ENCODE measurements at regions not wholly inside any gene's neighbourhood (a gene's known extent, or its start where the extent isn't known, plus 50 kb on each side); places are given as distances from the start of the nearest gene placed in this dataset.
"Not testable (repeated sequence)": the region's sequence is repeated elsewhere in the genome, so short reads cannot be mapped to it uniquely, and the experiment has no call there.

DNA sequence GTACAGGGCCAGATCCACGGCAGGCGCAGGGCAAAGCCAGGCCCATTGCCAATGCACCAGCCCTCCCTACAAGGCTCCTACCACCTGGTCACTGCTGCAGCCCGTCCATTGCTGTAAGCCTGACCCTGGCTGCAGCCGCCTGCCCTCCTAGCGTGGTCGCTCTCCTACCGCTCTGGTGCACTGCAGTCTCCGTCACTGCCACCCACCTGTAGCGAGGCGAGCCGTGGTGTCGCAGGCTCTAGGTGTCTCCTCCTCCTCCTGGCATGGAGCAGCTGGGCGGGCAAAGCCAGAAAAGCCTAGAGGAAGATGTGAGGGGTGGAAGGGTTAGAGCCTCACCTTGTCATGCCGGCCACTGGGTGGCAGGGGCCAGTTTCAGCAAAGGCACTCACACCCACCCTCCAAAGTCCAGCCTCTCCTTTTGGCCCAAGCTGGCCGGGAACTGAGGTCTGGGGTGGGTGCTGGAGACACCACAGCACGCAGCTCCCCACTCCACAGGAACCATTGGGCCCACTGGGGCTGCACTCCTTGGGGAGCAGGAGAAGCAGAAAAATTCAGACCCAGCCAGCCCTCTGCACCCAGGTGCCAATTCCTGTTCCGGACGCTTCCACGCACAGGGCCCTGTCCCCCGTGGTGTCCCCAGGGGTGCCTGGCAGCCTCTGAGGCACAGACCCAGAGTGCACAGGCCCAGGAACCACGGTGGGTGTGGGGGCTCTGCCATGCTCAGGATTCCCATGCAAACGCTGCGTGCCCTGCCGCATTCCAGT, 285.3 kb upstream of the POTEB2 start:
- TF ChIP-seq, protein P1, sequence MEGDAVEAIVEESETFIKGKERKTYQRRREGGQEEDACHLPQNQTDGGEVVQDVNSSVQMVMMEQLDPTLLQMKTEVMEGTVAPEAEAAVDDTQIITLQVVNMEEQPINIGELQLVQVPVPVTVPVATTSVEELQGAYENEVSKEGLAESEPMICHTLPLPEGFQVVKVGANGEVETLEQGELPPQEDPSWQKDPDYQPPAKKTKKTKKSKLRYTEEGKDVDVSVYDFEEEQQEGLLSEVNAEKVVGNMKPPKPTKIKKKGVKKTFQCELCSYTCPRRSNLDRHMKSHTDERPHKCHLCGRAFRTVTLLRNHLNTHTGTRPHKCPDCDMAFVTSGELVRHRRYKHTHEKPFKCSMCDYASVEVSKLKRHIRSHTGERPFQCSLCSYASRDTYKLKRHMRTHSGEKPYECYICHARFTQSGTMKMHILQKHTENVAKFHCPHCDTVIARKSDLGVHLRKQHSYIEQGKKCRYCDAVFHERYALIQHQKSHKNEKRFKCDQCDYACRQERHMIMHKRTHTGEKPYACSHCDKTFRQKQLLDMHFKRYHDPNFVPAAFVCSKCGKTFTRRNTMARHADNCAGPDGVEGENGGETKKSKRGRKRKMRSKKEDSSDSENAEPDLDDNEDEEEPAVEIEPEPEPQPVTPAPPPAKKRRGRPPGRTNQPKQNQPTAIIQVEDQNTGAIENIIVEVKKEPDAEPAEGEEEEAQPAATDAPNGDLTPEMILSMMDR (conservative IDR thresholded peaks at IDR 0.05; ENCODE audit: low read depth in 2 of 2) = not testable (repeated sequence)
- TF ChIP-seq EZH2phosphoT487 (IDR thresholded peaks at IDR 0.05; ENCODE audit: unreplicated experiment); POLR2AphosphoS5 (IDR thresholded peaks at IDR 0.05; ENCODE audit: low read depth); EZH2 (IDR thresholded peaks at IDR 0.05; ENCODE audit: low read depth, unreplicated experiment); CREB1 (CRISPR knock-in tag; IDR thresholded peaks at IDR 0.05; ENCODE audit: low read depth); ZNF331 (CRISPR knock-in tag; IDR thresholded peaks at IDR 0.05; ENCODE audit: low read depth); JUNB (IDR thresholded peaks at IDR 0.05; ENCODE audit: unreplicated experiment); NANOG (IDR thresholded peaks at IDR 0.05; ENCODE audit: borderline replicate concordance); ZNF114 (CRISPR knock-in tag; IDR thresholded peaks at IDR 0.05); STAT1 (IDR thresholded peaks at IDR 0.05; ENCODE audit: unreplicated experiment): not testable (repeated sequence)
- TF ChIP-seq, protein P2, sequence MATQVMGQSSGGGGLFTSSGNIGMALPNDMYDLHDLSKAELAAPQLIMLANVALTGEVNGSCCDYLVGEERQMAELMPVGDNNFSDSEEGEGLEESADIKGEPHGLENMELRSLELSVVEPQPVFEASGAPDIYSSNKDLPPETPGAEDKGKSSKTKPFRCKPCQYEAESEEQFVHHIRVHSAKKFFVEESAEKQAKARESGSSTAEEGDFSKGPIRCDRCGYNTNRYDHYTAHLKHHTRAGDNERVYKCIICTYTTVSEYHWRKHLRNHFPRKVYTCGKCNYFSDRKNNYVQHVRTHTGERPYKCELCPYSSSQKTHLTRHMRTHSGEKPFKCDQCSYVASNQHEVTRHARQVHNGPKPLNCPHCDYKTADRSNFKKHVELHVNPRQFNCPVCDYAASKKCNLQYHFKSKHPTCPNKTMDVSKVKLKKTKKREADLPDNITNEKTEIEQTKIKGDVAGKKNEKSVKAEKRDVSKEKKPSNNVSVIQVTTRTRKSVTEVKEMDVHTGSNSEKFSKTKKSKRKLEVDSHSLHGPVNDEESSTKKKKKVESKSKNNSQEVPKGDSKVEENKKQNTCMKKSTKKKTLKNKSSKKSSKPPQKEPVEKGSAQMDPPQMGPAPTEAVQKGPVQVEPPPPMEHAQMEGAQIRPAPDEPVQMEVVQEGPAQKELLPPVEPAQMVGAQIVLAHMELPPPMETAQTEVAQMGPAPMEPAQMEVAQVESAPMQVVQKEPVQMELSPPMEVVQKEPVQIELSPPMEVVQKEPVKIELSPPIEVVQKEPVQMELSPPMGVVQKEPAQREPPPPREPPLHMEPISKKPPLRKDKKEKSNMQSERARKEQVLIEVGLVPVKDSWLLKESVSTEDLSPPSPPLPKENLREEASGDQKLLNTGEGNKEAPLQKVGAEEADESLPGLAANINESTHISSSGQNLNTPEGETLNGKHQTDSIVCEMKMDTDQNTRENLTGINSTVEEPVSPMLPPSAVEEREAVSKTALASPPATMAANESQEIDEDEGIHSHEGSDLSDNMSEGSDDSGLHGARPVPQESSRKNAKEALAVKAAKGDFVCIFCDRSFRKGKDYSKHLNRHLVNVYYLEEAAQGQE (IDR thresholded peaks at IDR 0.05; ENCODE audit: unreplicated experiment) = not testable (repeated sequence)
- TF ChIP-seq, protein P3, sequence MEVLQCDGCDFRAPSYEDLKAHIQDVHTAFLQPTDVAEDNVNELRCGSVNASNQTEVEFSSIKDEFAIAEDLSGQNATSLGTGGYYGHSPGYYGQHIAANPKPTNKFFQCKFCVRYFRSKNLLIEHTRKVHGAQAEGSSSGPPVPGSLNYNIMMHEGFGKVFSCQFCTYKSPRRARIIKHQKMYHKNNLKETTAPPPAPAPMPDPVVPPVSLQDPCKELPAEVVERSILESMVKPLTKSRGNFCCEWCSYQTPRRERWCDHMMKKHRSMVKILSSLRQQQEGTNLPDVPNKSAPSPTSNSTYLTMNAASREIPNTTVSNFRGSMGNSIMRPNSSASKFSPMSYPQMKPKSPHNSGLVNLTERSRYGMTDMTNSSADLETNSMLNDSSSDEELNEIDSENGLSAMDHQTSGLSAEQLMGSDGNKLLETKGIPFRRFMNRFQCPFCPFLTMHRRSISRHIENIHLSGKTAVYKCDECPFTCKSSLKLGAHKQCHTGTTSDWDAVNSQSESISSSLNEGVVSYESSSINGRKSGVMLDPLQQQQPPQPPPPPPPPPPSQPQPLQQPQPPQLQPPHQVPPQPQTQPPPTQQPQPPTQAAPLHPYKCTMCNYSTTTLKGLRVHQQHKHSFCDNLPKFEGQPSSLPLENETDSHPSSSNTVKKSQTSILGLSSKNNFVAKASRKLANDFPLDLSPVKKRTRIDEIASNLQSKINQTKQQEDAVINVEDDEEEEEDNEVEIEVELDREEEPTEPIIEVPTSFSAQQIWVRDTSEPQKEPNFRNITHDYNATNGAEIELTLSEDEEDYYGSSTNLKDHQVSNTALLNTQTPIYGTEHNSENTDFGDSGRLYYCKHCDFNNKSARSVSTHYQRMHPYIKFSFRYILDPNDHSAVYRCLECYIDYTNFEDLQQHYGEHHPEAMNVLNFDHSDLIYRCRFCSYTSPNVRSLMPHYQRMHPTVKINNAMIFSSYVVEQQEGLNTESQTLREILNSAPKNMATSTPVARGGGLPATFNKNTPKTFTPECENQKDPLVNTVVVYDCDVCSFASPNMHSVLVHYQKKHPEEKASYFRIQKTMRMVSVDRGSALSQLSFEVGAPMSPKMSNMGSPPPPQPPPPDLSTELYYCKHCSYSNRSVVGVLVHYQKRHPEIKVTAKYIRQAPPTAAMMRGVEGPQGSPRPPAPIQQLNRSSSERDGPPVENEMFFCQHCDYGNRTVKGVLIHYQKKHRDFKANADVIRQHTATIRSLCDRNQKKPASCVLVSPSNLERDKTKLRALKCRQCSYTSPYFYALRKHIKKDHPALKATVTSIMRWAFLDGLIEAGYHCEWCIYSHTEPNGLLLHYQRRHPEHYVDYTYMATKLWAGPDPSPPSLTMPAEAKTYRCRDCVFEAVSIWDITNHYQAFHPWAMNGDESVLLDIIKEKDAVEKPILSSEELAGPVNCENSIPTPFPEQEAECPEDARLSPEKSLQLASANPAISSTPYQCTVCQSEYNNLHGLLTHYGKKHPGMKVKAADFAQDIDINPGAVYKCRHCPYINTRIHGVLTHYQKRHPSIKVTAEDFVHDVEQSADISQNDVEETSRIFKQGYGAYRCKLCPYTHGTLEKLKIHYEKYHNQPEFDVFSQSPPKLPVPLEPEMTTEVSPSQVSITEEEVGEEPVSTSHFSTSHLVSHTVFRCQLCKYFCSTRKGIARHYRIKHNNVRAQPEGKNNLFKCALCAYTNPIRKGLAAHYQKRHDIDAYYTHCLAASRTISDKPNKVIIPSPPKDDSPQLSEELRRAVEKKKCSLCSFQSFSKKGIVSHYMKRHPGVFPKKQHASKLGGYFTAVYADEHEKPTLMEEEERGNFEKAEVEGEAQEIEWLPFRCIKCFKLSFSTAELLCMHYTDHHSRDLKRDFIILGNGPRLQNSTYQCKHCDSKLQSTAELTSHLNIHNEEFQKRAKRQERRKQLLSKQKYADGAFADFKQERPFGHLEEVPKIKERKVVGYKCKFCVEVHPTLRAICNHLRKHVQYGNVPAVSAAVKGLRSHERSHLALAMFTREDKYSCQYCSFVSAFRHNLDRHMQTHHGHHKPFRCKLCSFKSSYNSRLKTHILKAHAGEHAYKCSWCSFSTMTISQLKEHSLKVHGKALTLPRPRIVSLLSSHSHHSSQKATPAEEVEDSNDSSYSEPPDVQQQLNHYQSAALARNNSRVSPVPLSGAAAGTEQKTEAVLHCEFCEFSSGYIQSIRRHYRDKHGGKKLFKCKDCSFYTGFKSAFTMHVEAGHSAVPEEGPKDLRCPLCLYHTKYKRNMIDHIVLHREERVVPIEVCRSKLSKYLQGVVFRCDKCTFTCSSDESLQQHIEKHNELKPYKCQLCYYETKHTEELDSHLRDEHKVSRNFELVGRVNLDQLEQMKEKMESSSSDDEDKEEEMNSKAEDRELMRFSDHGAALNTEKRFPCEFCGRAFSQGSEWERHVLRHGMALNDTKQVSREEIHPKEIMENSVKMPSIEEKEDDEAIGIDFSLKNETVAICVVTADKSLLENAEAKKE (CRISPR knock-in tag; IDR thresholded peaks at IDR 0.05) = not testable (repeated sequence)
- TF ChIP-seq, protein P4, sequence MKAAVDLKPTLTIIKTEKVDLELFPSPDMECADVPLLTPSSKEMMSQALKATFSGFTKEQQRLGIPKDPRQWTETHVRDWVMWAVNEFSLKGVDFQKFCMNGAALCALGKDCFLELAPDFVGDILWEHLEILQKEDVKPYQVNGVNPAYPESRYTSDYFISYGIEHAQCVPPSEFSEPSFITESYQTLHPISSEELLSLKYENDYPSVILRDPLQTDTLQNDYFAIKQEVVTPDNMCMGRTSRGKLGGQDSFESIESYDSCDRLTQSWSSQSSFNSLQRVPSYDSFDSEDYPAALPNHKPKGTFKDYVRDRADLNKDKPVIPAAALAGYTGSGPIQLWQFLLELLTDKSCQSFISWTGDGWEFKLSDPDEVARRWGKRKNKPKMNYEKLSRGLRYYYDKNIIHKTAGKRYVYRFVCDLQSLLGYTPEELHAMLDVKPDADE (IDR thresholded peaks at IDR 0.05) = not testable (repeated sequence)

Measured in GM23338 (cell line).